Mucosa of descending colon (tissue), 3 donors: ENCODE measurements at regions not wholly inside any gene's neighbourhood (a gene's known extent, or its start where the extent isn't known, plus 50 kb on each side); places are given as distances from the start of the nearest gene placed in this dataset.

Source experiments
- ATAC-seq: fragments of 200-7000 bp; cut with Tn5 transposase; one replicate; pipeline ENCODE4 v1.9.1; 2020; ENCODE audit warnings: mild to moderate bottlenecking, moderate library complexity
- DNase-seq, 3 donors: peaks; one replicate each; pipeline ENCODE4 v3.0.0-alpha.2; 2020
- H3K36me3 ChIP-seq: fragments of 200-600 bp; one replicate; pipeline ENCODE4 v1.8.0; 2021; ENCODE audit warnings: low read depth, mild to moderate bottlenecking
- H3K4me1 ChIP-seq: fragments of 200-600 bp; one replicate; pipeline ENCODE4 v1.8.0; 2021; ENCODE audit warnings: low read depth, mild to moderate bottlenecking
- H3K4me3 ChIP-seq: fragments of 200-600 bp; one replicate; pipeline ENCODE4 v1.8.0; 2021; ENCODE audit warnings: mild to moderate bottlenecking
- H3K9me3 ChIP-seq: fragments of 200-600 bp; one replicate; pipeline ENCODE4 v1.8.0; 2021; ENCODE audit warnings: mild to moderate bottlenecking
- intact Hi-C, 2 donors: fragments of 100-400 bp; cut with DNase I in 1 of 2; cut with micrococcal nuclease in 1 of 2; formaldehyde crosslinking; loops; one replicate each; pipeline versions ENCODE4 v1.11.0 to v1.11.1; 2022; cut with DNase I, micrococcal nuclease
- TF ChIP-seq, protein P1 (sequence below): fragments of 200-600 bp; IDR thresholded peaks from one replicate; pipeline ENCODE4 v1.8.0; 2022; ENCODE audit warnings: antibody characterized with exemption, mild to moderate bottlenecking
- donor health status: DM: no; HTN: no; CAD: no; lungs with moderate emphysema.
- donor health status: DM: no; HTN: no; CAD: no.
- donor health status: DM: no; HTN: yes; CAD: no.

DNA sequence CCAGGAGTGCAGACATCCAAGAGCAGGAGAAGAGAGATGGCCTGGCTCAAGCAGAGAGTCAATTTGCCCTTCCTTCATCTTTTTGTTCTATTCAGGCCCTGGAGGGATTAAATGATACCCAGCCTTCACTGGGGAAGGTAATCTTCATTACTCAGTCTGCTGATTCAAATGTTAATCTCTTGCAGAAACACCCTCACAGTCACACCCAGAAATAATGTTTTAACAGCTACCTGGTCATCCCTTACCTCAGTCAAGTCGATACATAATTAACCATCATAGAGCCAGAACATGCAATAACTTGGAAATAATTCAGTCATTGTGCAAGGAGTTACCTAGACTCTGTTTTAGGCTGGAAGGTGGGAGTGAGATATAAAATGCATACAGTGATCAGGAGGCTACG lies 163.7 kb upstream of the TNP1 start:
- intact Hi-C loops = no loop called here
- ATAC-seq (no peak), DNase-seq (no peak)
- TF ChIP-seq, protein P1, sequence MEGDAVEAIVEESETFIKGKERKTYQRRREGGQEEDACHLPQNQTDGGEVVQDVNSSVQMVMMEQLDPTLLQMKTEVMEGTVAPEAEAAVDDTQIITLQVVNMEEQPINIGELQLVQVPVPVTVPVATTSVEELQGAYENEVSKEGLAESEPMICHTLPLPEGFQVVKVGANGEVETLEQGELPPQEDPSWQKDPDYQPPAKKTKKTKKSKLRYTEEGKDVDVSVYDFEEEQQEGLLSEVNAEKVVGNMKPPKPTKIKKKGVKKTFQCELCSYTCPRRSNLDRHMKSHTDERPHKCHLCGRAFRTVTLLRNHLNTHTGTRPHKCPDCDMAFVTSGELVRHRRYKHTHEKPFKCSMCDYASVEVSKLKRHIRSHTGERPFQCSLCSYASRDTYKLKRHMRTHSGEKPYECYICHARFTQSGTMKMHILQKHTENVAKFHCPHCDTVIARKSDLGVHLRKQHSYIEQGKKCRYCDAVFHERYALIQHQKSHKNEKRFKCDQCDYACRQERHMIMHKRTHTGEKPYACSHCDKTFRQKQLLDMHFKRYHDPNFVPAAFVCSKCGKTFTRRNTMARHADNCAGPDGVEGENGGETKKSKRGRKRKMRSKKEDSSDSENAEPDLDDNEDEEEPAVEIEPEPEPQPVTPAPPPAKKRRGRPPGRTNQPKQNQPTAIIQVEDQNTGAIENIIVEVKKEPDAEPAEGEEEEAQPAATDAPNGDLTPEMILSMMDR = no peak
- Histone ChIP-seq H3K36me3 (no peaks in the 10 kb centered on the region), H3K9me3 (no peaks in the 10 kb centered on the region), H3K4me1 (no peaks in the 10 kb centered on the region), H3K4me3 (no peak overlapping the region)

- Histone ChIP-seq H3K4me1 (no peaks in the 10 kb centered on the region), H3K9me3 (no peaks in the 10 kb centered on the region), H3K36me3 (no peaks in the 10 kb centered on the region), H3K4me3 (no peak overlapping the region)
- intact Hi-C loops = no loop called here
- no peak for ATAC-seq
- TF ChIP-seq, protein P1 = no peak
- no peak for DNase-seq
Measured at GRCh38 chr2:217017456-217018252, 157.8 kb upstream of the TNP1 start.

DNA sequence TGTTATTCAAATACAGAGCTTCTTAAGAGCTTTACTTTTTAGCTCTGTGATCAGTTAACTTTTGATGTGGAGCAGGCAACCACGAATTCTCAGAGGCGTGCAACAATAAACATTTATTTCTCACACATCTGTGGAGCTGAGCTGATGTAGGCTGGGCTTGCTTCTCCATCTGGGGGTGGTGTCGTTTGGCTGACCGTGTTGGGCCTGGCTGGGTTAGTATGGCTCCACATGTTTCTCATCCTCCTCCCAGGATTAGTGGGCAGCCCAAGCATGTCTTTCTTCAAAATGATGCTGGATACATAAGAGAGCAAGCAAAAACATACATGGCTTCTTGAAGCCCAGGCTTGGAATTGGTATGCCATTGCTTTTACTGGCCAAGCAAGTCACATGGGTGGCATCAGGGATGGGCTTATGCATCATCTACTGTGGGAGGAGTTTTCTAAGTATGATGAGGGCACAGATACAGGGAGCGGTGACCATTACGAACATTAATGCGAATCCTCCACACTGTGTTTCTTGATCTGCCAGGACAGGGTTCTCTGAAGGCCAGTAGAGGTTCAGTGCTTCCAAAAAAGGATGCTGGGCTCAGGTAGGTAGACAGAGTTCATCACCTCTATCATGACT lies 157.0 kb upstream of the TNP1 start:
- TF ChIP-seq, protein P1 = no peak
- no peaks in the 10 kb centered on the region for H3K4me1 ChIP-seq
- no peaks in the 10 kb centered on the region for H3K36me3 ChIP-seq
- no peak overlapping the region for H3K4me3 ChIP-seq
- DNase-seq (peak in 1 of 3 donors; percentile 13), ATAC-seq (no peak)
- intact Hi-C loops = no loop called here
- H3K9me3 ChIP-seq = no peaks in the 10 kb centered on the region

- ATAC-seq = no peak
- DNase-seq = no peak
- TF ChIP-seq, protein P1 = no peak
- H3K36me3 ChIP-seq = no peaks in the 10 kb centered on the region
- H3K9me3 ChIP-seq = no peaks in the 10 kb centered on the region
- intact Hi-C loops = no loop called here
- no peak overlapping the region for H3K4me3 ChIP-seq
- no peaks in the 10 kb centered on the region for H3K4me1 ChIP-seq
Measured at GRCh38 chr2:217014328-217015105, 154.7 kb upstream of the TNP1 start.

GRCh38 chr2:217013926-217014325 lies 154.1 kb upstream of the TNP1 start:
- H3K4me1 ChIP-seq = no peaks in the 10 kb centered on the region

More at GRCh38 chr2:217013926-217014325, 154.1 kb upstream of the TNP1 start:
- intact Hi-C loops = no loop called here
- Histone ChIP-seq H3K9me3 (no peaks in the 10 kb centered on the region), H3K36me3 (no peaks in the 10 kb centered on the region), H3K4me3 (no peak overlapping the region)
- DNase-seq (no peak), ATAC-seq (no peak)
- TF ChIP-seq, protein P1 = no peak
